ENCODE measurements at regions not wholly inside any gene's neighbourhood (a gene's known extent, or its start where the extent isn't known, plus 50 kb on each side); places are given as distances from the start of the nearest gene placed in this dataset.

DNA sequence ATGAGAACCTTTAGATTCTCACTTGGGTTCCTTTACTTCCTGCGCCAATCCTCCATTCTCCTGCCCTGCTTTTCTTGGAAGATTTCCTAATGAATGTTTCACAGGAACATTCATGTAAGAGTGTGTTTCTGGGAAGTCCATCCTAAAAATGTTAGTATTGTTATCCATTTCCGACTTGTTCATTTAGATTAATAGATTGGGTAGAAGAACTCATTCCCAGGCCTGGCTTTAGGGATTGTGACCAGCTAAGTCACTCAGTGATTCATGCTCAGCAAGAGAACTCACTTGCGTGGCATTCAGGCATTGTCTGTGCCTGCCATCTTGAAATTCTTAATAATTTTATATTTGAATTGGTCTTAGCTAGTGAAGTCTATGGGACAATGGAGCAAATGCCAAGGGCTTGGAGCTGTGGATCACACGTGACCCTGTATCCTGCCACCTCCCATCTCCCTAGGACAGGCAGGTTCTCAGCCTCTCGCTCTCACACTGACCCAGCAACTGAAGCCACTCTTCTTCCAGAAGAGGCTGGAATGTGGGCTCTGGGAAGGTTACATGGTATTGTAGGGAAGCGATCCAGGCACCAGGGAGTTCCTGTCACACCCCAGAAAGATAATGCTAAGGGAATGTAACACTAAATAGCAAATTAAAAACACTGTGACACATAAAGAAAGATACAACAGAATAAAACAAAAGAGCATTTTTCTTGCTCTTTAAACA lies 562.1 kb downstream of the TMA16 start:
- intact Hi-C loops (cut with DNase I; ENCODE audit: low total_unique reads): no loop called here
- H3K9me3 ChIP-seq: no peaks in the 10 kb centered on the region
- H3K27me3 ChIP-seq: no peaks in the 10 kb centered on the region
- H3K4me3 ChIP-seq: no peak overlapping the region
- TF ChIP-seq POLR2A (IDR thresholded peaks at IDR 0.05) (no peak), POLR2AphosphoS5 (IDR thresholded peaks at IDR 0.05) (no peak)
- TF ChIP-seq, protein P1, sequence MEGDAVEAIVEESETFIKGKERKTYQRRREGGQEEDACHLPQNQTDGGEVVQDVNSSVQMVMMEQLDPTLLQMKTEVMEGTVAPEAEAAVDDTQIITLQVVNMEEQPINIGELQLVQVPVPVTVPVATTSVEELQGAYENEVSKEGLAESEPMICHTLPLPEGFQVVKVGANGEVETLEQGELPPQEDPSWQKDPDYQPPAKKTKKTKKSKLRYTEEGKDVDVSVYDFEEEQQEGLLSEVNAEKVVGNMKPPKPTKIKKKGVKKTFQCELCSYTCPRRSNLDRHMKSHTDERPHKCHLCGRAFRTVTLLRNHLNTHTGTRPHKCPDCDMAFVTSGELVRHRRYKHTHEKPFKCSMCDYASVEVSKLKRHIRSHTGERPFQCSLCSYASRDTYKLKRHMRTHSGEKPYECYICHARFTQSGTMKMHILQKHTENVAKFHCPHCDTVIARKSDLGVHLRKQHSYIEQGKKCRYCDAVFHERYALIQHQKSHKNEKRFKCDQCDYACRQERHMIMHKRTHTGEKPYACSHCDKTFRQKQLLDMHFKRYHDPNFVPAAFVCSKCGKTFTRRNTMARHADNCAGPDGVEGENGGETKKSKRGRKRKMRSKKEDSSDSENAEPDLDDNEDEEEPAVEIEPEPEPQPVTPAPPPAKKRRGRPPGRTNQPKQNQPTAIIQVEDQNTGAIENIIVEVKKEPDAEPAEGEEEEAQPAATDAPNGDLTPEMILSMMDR (IDR thresholded peaks at IDR 0.05): no peak
- H3K4me1 ChIP-seq: no peaks in the 10 kb centered on the region
- no peak for DNase-seq (ENCODE audit: low spot score in 2 of 2)
- no peaks in the 10 kb centered on the region for H3K36me3 ChIP-seq
- H3K27ac ChIP-seq: no peak overlapping the region

DNA sequence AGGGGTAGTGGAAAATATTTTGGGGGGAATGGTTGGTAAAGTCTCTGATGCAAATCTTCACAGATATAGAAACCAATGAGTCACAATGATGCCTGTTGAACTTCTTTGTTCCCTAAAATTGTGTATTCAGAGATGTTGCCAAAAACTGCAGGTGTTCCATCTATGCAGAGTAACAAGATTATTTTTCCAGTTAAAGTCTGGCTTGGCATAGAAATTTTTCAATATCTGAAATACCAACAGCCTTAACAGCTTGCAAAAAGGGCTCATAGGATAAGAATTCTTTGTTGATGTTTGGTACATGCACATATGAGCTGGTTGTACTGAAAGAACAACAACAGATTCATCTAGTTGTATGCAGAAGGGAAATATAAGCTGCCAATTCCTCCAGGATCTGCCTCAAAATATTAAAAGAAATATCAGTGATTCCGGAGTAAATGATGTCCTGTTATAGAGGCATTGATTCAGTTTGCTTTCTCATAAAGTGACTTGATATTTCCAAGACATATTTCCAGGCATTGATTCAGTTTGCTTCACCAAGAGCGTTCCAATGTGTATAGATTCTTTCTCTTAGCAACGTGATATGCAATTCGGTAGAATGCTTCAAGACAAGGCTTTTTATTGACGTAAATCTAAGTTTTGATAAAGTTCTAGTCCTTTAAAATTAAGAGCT lies 564.4 kb downstream of the TMA16 start:
- TF ChIP-seq POLR2A (IDR thresholded peaks at IDR 0.05): no peak
- no peak for DNase-seq (ENCODE audit: low spot score in 2 of 2)
- Histone ChIP-seq H3K4me1 (no peaks in the 10 kb centered on the region), H3K27ac (no peak overlapping the region), H3K27me3 (no peaks in the 10 kb centered on the region), H3K36me3 (no peaks in the 10 kb centered on the region), H3K9me3 (peaks cover 0 to under 1% of the 10 kb centered on the region in 2 donors), H3K4me3 (no peak overlapping the region)
- intact Hi-C loops (cut with DNase I; ENCODE audit: low total_unique reads): no loop called here

DNA sequence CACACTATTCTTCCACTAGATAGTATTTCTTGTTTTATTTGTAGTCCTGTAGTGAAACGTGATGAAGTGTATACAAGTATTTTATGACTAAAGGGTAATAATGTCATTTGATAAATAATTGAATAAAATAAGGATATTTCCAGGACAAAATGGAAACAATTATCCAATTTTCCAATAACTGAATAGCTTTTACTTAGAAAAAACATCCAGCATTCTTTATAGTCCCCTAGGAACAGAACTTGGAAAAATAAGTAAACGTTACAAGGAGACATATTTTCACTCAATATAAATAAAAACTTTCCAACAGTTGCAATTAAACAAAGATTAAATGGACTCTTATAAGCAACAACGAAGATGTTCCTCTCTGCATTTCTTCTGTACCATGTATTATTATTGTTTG lies 566.0 kb downstream of the TMA16 start:
- Histone ChIP-seq H3K9me3 (peaks cover 0 to 7% of the 10 kb centered on the region in 2 donors), H3K4me3 (no peak overlapping the region), H3K4me1 (no peaks in the 10 kb centered on the region), H3K27ac (no peak overlapping the region), H3K27me3 (no peaks in the 10 kb centered on the region), H3K36me3 (no peaks in the 10 kb centered on the region)
- TF ChIP-seq POLR2A (IDR thresholded peaks at IDR 0.05) (no peak), POLR2AphosphoS5 (IDR thresholded peaks at IDR 0.05) (no peak)
- TF ChIP-seq, protein P1 (IDR thresholded peaks at IDR 0.05): no peak
- intact Hi-C loops (cut with DNase I; ENCODE audit: low total_unique reads): no loop called here
- no peak for DNase-seq (ENCODE audit: low spot score in 2 of 2)

DNA sequence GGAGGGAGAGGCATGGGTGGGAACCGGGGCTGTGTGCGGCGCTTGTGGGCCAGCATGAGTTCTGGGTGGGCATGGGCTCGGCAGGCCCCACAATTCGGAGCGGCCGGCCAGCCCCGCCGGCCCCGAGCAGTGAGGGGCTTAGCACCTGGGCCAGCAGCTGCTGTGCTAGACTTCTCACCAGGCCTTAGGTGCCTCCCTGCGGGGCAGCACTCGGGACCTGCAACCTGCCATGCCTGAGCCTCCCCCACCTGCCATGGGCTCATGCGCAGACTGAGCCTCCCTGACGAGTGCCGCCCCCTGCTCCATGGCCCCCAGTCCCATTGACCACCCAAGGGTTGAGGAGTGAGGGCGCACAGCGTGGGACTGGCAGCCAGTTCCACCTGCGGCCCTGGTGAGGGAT lies 573.9 kb downstream of the TMA16 start:
- no peaks in the 10 kb centered on the region for H3K27me3 ChIP-seq
- no peaks in the 10 kb centered on the region for H3K36me3 ChIP-seq
- no peaks in the 10 kb centered on the region for H3K4me1 ChIP-seq
- no peak for DNase-seq (ENCODE audit: low spot score in 2 of 2)
- no peak overlapping the region for H3K4me3 ChIP-seq
- no peak overlapping the region for H3K27ac ChIP-seq
- intact Hi-C loops (cut with DNase I; ENCODE audit: low total_unique reads): no loop called here
- TF ChIP-seq, protein P1 (IDR thresholded peaks at IDR 0.05): no peak
- no peak for TF ChIP-seq POLR2AphosphoS5 (IDR thresholded peaks at IDR 0.05)
- H3K9me3 ChIP-seq: peaks cover 6 to 14% of the 10 kb centered on the region in 2 donors

DNA sequence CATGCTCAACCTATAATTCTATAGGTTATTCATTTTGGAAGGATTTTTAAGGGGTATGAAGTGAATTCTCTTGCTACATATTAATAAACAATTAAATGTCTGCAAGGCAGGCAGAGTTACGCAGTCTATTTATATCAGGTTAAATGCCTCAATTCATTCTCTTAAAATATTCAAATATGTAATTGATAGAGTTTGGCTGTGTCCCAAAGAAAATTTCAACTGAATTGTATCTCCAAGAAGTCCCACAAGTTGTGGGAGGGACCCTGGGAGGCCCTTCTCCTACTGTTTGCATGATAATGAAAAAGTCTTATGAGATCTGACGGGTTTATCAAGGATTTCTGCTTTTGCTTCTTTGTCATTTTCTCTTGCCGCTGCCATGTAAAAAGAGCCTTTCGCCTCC lies 576.1 kb downstream of the TMA16 start:
- Histone ChIP-seq H3K4me1 (no peaks in the 10 kb centered on the region), H3K36me3 (no peaks in the 10 kb centered on the region), H3K4me3 (no peak overlapping the region), H3K9me3 (peaks cover 6 to 7% of the 10 kb centered on the region in 2 donors), H3K27ac (no peak overlapping the region), H3K27me3 (no peaks in the 10 kb centered on the region)
- TF ChIP-seq, protein P1 (IDR thresholded peaks at IDR 0.05): no peak
- no peak for TF ChIP-seq POLR2AphosphoS5 (IDR thresholded peaks at IDR 0.05)
- TF ChIP-seq POLR2A (IDR thresholded peaks at IDR 0.05): no peak
- intact Hi-C loops (cut with DNase I; ENCODE audit: low total_unique reads): no loop called here
- DNase-seq (ENCODE audit: low spot score in 2 of 2): no peak

All from breast epithelium (tissue), 4 donors.